ENCODE measurements at regions not wholly inside any gene's neighbourhood (a gene's known extent, or its start where the extent isn't known, plus 50 kb on each side); places are given as distances from the start of the nearest gene placed in this dataset.
A peak's percentile ranks its signal among the peaks of the same experiment; 100 is the strongest.

GRCh38 chr3:88408097-88408496 lies 258.3 kb downstream of the C3orf38 start:
- Histone ChIP-seq H3K27me3 (ENCODE audit: insufficient read depth, low read length) (no peaks in the 10 kb centered on the region), H2AFZ (ENCODE audit: low read length, unreplicated experiment) (no peak overlapping the region), H3K4me1 (ENCODE audit: control insufficient read depth, insufficient read depth, low read length, unreplicated experiment) (no peaks in the 10 kb centered on the region), H3K27ac (ENCODE audit: low read depth, low read length) (no peak overlapping the region), H3K4me3 (ENCODE audit: low read depth, low read length) (no peak overlapping the region), H3K79me2 (ENCODE audit: control insufficient read depth, insufficient read depth, low read length, unreplicated experiment) (no peaks in the 10 kb centered on the region), H3K36me3 (ENCODE audit: insufficient read depth, low read length) (no peaks in the 10 kb centered on the region)

GRCh38 chr3:88408935-88409334 lies 259.2 kb downstream of the C3orf38 start:
- H2AFZ ChIP-seq (ENCODE audit: low read length, unreplicated experiment): peak overlapping the region; percentile 9

GRCh38 chr3:88410259-88410658 lies 260.5 kb downstream of the C3orf38 start:
- H3K4me3 ChIP-seq (ENCODE audit: low read depth, low read length): no peak overlapping the region
- H3K36me3 ChIP-seq (ENCODE audit: insufficient read depth, low read length): no peaks in the 10 kb centered on the region
- no peak overlapping the region for H3K27ac ChIP-seq (ENCODE audit: low read depth, low read length)
- H3K79me2 ChIP-seq (ENCODE audit: control insufficient read depth, insufficient read depth, low read length, unreplicated experiment): no peaks in the 10 kb centered on the region
- no peaks in the 10 kb centered on the region for H3K4me1 ChIP-seq (ENCODE audit: control insufficient read depth, insufficient read depth, low read length, unreplicated experiment)
- no peak overlapping the region for H2AFZ ChIP-seq (ENCODE audit: low read length, unreplicated experiment)
- no peaks in the 10 kb centered on the region for H3K27me3 ChIP-seq (ENCODE audit: insufficient read depth, low read length)

More at GRCh38 chr3:88408935-88409334, 259.2 kb downstream of the C3orf38 start:
- no peaks in the 10 kb centered on the region for H3K36me3 ChIP-seq (ENCODE audit: insufficient read depth, low read length)
- no peak overlapping the region for H3K27ac ChIP-seq (ENCODE audit: low read depth, low read length)
- no peaks in the 10 kb centered on the region for H3K79me2 ChIP-seq (ENCODE audit: control insufficient read depth, insufficient read depth, low read length, unreplicated experiment)
- H3K4me3 ChIP-seq (ENCODE audit: low read depth, low read length): no peak overlapping the region
- H3K27me3 ChIP-seq (ENCODE audit: insufficient read depth, low read length): no peaks in the 10 kb centered on the region
- no peaks in the 10 kb centered on the region for H3K4me1 ChIP-seq (ENCODE audit: control insufficient read depth, insufficient read depth, low read length, unreplicated experiment)

- H3K27me3 ChIP-seq (ENCODE audit: insufficient read depth, low read length): no peaks in the 10 kb centered on the region
- no peak overlapping the region for H3K4me3 ChIP-seq (ENCODE audit: low read depth, low read length)
- no peak overlapping the region for H3K27ac ChIP-seq (ENCODE audit: low read depth, low read length)
- H3K4me1 ChIP-seq (ENCODE audit: control insufficient read depth, insufficient read depth, low read length, unreplicated experiment): no peaks in the 10 kb centered on the region
- no peaks in the 10 kb centered on the region for H3K79me2 ChIP-seq (ENCODE audit: control insufficient read depth, insufficient read depth, low read length, unreplicated experiment)
- H3K36me3 ChIP-seq (ENCODE audit: insufficient read depth, low read length): no peaks in the 10 kb centered on the region
- H2AFZ ChIP-seq (ENCODE audit: low read length, unreplicated experiment): peak overlapping the region; percentile 65
These were observed 262.6 kb downstream of the C3orf38 start for GRCh38 chr3:88412346-88412745.

- no peaks in the 10 kb centered on the region for H3K27me3 ChIP-seq (ENCODE audit: insufficient read depth, low read length)
- no peak overlapping the region for H3K4me3 ChIP-seq (ENCODE audit: low read depth, low read length)
- H3K4me1 ChIP-seq (ENCODE audit: control insufficient read depth, insufficient read depth, low read length, unreplicated experiment): no peaks in the 10 kb centered on the region
- no peaks in the 10 kb centered on the region for H3K36me3 ChIP-seq (ENCODE audit: insufficient read depth, low read length)
- H3K27ac ChIP-seq (ENCODE audit: low read depth, low read length): no peak overlapping the region
- H2AFZ ChIP-seq (ENCODE audit: low read length, unreplicated experiment): no peak overlapping the region
- no peaks in the 10 kb centered on the region for H3K79me2 ChIP-seq (ENCODE audit: control insufficient read depth, insufficient read depth, low read length, unreplicated experiment)
These were observed 266.7 kb downstream of the C3orf38 start for GRCh38 chr3:88416436-88416835.

DNA sequence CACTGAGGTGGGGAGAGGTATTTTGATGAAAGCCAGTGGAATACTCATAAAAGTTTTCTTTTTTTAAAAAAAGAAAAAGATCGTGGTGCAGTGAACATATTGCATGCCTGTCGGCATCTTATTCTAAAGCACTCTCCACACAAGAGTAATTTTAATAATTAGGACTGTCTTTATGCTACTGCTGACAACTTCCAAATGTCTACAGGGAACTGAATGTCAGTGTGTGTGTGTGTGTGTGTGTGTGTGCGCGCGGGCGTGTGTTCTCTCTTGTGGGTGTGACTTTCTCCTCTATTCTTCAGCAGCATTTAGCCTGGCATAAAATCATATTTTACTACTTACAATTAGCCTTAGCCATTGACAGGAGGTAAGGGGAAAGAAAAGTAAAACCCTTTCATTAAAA lies 268.5 kb downstream of the C3orf38 start:
- H3K79me2 ChIP-seq (ENCODE audit: control insufficient read depth, insufficient read depth, low read length, unreplicated experiment): no peaks in the 10 kb centered on the region
- H3K27me3 ChIP-seq (ENCODE audit: insufficient read depth, low read length): no peaks in the 10 kb centered on the region
- H3K27ac ChIP-seq (ENCODE audit: low read depth, low read length): no peak overlapping the region
- no peak overlapping the region for H3K4me3 ChIP-seq (ENCODE audit: low read depth, low read length)
- H2AFZ ChIP-seq (ENCODE audit: low read length, unreplicated experiment): no peak overlapping the region
- no peaks in the 10 kb centered on the region for H3K36me3 ChIP-seq (ENCODE audit: insufficient read depth, low read length)
- H3K4me1 ChIP-seq (ENCODE audit: control insufficient read depth, insufficient read depth, low read length, unreplicated experiment): no peaks in the 10 kb centered on the region

DNA sequence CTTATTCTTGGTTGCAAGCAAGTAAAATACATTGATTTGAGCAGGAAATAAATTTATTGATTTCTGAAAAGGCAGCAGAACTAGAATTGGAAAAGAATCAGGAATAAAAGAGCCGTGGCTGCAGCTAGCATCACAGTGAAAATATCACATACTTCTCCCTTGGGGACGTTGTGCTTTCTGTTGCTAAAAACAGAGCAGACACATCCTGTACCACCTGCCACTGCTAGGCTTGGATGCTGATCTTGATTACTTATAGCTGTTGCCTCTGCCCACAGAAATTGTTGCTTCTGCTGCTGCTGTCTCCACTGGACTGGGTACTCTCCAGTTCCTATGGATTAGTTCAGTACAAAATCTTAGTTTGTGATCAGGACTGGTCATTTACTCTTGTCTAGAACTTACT lies 283.8 kb downstream of the C3orf38 start:
- Histone ChIP-seq H3K79me2 (ENCODE audit: control insufficient read depth, insufficient read depth, low read length, unreplicated experiment) (no peaks in the 10 kb centered on the region), H3K4me3 (ENCODE audit: low read depth, low read length) (no peak overlapping the region), H3K4me1 (ENCODE audit: control insufficient read depth, insufficient read depth, low read length, unreplicated experiment) (no peaks in the 10 kb centered on the region), H2AFZ (ENCODE audit: low read length, unreplicated experiment) (peak overlapping the region; percentile 47), H3K27ac (ENCODE audit: low read depth, low read length) (no peak overlapping the region), H3K36me3 (ENCODE audit: insufficient read depth, low read length) (no peaks in the 10 kb centered on the region), H3K27me3 (ENCODE audit: insufficient read depth, low read length) (no peaks in the 10 kb centered on the region)

- Histone ChIP-seq H3K4me1 (ENCODE audit: control insufficient read depth, insufficient read depth, low read length, unreplicated experiment) (no peaks in the 10 kb centered on the region), H3K27ac (ENCODE audit: low read depth, low read length) (no peak overlapping the region), H3K36me3 (ENCODE audit: insufficient read depth, low read length) (no peaks in the 10 kb centered on the region), H3K4me3 (ENCODE audit: low read depth, low read length) (no peak overlapping the region), H3K79me2 (ENCODE audit: control insufficient read depth, insufficient read depth, low read length, unreplicated experiment) (no peaks in the 10 kb centered on the region), H3K27me3 (ENCODE audit: insufficient read depth, low read length) (no peaks in the 10 kb centered on the region), H2AFZ (ENCODE audit: low read length, unreplicated experiment) (peak overlapping the region; percentile 64)
These were observed 284.2 kb downstream of the C3orf38 start for GRCh38 chr3:88434001-88434400.

DNA sequence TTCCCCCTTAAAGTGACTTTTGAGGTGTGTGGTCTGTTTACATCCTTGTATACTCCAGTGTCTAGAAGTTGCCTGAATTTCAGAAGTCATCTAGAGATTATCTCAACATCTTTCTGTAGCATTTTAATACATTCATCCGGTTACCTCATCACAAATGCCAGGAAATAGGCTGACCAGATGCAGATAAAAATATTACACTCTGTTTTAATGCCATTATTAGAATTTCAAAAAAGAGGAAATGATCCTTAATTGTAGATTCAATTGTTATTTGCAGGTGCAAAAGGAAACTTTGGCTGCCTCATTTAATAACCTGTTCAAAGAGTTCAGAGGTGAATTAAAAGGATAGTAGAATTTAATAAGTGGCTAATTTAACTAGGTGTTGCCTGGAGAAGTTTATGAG lies 290.9 kb downstream of the C3orf38 start:
- no peaks in the 10 kb centered on the region for H3K79me2 ChIP-seq (ENCODE audit: control insufficient read depth, insufficient read depth, low read length, unreplicated experiment)
- H3K36me3 ChIP-seq (ENCODE audit: insufficient read depth, low read length): no peaks in the 10 kb centered on the region
- H3K27me3 ChIP-seq (ENCODE audit: insufficient read depth, low read length): no peaks in the 10 kb centered on the region
- no peak overlapping the region for H2AFZ ChIP-seq (ENCODE audit: low read length, unreplicated experiment)
- no peak overlapping the region for H3K27ac ChIP-seq (ENCODE audit: low read depth, low read length)
- H3K4me3 ChIP-seq (ENCODE audit: low read depth, low read length): no peak overlapping the region
- no peaks in the 10 kb centered on the region for H3K4me1 ChIP-seq (ENCODE audit: control insufficient read depth, insufficient read depth, low read length, unreplicated experiment)

DNA sequence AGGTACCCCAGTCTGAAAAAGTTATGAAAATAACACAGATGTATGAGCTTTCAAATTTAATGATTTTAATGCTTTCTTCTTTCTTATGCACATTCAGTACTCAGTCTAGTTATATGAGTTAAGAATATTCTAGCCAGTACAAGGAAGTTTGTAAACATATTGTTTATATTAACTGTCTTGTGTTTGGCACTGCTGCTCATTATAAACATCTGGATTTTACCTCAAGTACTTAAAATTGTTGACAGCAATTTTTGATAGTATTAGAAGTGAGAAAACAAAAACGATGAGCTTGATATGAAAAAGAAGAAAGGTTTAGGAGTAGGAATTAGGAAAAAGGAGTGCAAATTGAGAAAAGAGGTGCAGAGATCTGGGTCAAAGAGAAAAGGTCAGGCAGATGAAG lies 293.3 kb downstream of the C3orf38 start:
- Histone ChIP-seq H3K79me2 (ENCODE audit: control insufficient read depth, insufficient read depth, low read length, unreplicated experiment) (no peaks in the 10 kb centered on the region), H2AFZ (ENCODE audit: low read length, unreplicated experiment) (no peak overlapping the region), H3K27ac (ENCODE audit: low read depth, low read length) (no peak overlapping the region), H3K4me1 (ENCODE audit: control insufficient read depth, insufficient read depth, low read length, unreplicated experiment) (no peaks in the 10 kb centered on the region), H3K4me3 (ENCODE audit: low read depth, low read length) (no peak overlapping the region), H3K36me3 (ENCODE audit: insufficient read depth, low read length) (no peaks in the 10 kb centered on the region), H3K27me3 (ENCODE audit: insufficient read depth, low read length) (no peaks in the 10 kb centered on the region)

GRCh38 chr3:88444251-88444650 lies 294.5 kb downstream of the C3orf38 start:
- Histone ChIP-seq H3K4me3 (ENCODE audit: low read depth, low read length) (no peak overlapping the region), H2AFZ (ENCODE audit: low read length, unreplicated experiment) (peak overlapping the region; percentile 43), H3K79me2 (ENCODE audit: control insufficient read depth, insufficient read depth, low read length, unreplicated experiment) (no peaks in the 10 kb centered on the region), H3K36me3 (ENCODE audit: insufficient read depth, low read length) (no peaks in the 10 kb centered on the region), H3K27ac (ENCODE audit: low read depth, low read length) (no peak overlapping the region), H3K4me1 (ENCODE audit: control insufficient read depth, insufficient read depth, low read length, unreplicated experiment) (no peaks in the 10 kb centered on the region), H3K27me3 (ENCODE audit: insufficient read depth, low read length) (no peaks in the 10 kb centered on the region)
